ENCODE measurements at regions not wholly inside any gene's neighbourhood (a gene's known extent, or its start where the extent isn't known, plus 50 kb on each side); places are given as distances from the start of the nearest gene placed in this dataset.

DNA sequence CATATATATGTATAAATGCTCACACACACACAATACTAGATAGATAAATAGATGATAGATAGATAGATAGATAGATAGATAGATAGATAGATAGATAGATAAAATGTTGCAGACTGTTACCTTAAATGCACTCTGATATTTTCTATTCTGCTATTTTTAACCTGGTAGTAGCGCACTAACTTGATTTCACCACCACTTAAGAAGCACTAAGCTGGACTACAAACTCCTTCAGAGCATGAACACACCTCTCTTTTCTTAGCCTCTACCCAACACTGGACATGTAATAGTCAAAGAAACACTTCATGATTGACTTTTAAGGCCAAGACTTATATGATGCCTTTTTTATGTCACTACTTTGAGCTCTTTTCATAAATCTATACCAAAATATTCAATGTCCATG is 304.6 kb upstream of the UBE2E2 start:
- TF ChIP-seq, protein P1, sequence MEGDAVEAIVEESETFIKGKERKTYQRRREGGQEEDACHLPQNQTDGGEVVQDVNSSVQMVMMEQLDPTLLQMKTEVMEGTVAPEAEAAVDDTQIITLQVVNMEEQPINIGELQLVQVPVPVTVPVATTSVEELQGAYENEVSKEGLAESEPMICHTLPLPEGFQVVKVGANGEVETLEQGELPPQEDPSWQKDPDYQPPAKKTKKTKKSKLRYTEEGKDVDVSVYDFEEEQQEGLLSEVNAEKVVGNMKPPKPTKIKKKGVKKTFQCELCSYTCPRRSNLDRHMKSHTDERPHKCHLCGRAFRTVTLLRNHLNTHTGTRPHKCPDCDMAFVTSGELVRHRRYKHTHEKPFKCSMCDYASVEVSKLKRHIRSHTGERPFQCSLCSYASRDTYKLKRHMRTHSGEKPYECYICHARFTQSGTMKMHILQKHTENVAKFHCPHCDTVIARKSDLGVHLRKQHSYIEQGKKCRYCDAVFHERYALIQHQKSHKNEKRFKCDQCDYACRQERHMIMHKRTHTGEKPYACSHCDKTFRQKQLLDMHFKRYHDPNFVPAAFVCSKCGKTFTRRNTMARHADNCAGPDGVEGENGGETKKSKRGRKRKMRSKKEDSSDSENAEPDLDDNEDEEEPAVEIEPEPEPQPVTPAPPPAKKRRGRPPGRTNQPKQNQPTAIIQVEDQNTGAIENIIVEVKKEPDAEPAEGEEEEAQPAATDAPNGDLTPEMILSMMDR (IDR thresholded peaks at IDR 0.05) = no peak
- TF ChIP-seq POLR2A (IDR thresholded peaks at IDR 0.05) = no peak
